CMK (cell line): ENCODE measurements at regions not wholly inside any gene's neighbourhood (a gene's known extent, or its start where the extent isn't known, plus 50 kb on each side); places are given as distances from the start of the nearest gene placed in this dataset.
A peak's percentile ranks its signal among the peaks of the same experiment; 100 is the strongest.

Experiments
- DNase-seq: peaks from one replicate; pipeline ENCODE4 v3.0.0-alpha.2; 2010; ENCODE audit warnings: low read depth

GRCh38 chr2:12931186-12931844, 214.6 kb downstream of the TRIB2 start:
- DNase-seq, result no peak

- no peak for DNase-seq
Measured at GRCh38 chr2:12932192-12932591, 215.5 kb downstream of the TRIB2 start.

GRCh38 chr2:12934146-12934756, 217.5 kb downstream of the TRIB2 start:
- no peak for DNase-seq

DNA sequence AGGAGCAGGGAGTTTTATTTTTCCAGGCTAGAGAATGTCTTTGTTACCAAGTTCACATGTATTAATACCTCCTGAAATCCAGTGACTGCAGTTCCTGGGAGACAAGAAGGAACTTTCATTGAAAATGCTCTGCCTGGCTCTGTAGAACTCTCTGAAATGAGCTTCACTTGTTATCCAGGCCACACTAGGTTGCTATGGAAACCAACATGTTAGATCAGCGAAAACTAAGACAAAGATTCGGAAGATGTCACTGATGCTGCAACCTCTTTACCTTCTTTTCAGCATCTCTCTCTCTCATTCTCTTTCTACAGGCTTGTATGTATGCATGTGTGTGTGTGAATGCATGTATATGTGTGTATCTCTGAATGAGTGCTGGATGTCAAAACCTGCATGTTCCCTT, 218.5 kb downstream of the TRIB2 start:
- no peak for DNase-seq

DNA sequence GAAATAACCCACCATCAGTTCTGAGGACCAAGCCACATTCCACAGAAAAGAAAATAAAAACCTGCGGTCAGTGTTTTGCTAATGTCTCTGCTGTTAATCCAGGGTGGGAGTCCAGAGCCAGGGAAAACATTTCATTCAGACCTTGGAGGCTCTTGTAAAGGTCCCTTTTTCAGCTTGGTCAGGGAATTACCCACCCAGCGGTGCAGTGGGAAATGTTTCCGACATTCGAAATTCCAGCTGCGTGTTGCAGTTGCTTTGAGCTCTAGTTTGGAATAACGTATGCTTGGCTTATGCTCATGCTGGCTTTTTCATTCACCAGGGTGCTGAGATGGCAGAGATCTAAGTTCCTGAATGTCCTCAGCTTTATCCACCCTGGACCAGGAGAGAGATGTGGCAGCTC, 219.1 kb downstream of the TRIB2 start:
- no peak for DNase-seq

DNA sequence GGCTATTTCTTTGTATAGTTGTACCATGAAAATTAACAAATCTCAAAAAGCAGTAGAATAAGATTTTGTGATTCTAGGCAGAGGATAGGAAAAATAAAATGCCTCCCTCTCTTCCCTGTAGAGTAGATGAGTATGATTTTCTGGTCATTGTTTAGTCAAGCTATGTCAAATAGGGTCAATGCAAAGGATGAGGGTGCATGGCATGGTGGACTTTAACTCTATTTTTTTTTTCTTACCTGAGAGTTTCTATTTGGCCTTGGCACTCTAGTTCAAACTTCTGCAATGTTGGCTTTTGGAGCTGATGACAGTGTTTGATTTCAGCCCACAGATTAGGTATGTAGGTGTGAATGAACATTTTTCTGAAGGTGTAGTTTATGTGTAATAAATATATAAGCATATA, 224.5 kb downstream of the TRIB2 start:
- no peak for DNase-seq

- no peak for DNase-seq
Measured at GRCh38 chr2:12948231-12948960, 231.7 kb downstream of the TRIB2 start.

DNA sequence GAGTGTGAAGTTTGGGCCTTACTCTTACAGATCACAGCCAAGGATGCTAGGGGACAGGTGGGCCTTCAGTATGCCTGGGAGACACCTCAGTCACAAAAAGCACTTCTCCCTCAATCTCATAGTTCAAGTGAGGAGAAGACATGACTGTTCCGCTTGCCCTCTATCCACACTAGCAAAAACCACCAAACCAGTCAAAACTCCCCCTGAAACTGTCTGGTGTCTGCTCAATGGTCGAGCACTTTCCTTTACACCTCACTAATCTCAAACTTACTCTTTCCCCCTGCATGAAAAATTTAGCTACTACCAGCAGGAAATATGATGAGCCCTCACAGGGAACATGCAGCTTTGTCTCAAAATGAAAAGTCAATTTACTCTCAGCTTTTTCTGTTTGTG, 232.2 kb downstream of the TRIB2 start:
- DNase-seq, result no peak

GRCh38 chr2:12949406-12949805, 232.7 kb downstream of the TRIB2 start:
- DNase-seq, result no peak

GRCh38 chr2:12950174-12950573, 233.4 kb downstream of the TRIB2 start:
- DNase-seq, result no peak

GRCh38 chr2:12950957-12951656, 234.4 kb downstream of the TRIB2 start:
- no peak for DNase-seq

- DNase-seq, result no peak
Measured at GRCh38 chr2:12951657-12951973, 234.9 kb downstream of the TRIB2 start.

DNA sequence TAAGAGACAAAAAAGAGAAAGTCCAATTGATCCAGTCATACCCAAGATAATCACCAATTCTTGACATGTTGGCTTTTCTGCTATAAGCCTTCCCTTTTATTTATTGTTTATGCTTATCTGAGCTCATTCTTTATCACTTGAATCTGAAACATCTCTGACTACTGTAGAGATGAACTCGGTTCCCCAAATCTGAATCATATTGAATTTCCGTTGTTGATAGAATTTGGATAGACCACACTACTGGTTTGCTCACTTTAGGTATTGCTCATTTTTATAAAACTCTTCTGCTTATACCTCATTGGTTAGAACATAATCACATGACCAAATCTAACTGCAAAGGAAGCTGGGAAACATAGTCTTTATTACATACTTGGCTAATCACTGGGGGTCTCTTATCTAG, 236.9 kb downstream of the TRIB2 start:
- no peak for DNase-seq

DNA sequence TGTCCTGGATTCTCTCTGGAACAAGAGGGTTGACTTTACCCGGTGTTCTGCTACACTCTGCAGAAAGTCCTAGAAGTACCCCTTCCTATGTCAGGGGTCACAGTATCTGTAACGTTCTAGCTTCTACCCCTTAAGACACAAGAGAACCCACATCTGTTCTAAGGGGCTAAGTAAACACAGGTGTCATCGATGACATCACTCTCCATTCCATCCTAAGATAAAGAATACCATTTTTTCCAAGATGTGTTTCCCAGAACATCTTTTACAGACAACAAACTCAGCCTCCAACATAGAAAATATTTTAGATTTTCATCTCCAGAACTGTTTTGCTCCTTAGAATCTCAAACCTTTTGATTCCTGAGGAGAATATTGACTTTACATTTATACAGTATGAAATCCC, 239.1 kb downstream of the TRIB2 start:
- no peak for DNase-seq

DNA sequence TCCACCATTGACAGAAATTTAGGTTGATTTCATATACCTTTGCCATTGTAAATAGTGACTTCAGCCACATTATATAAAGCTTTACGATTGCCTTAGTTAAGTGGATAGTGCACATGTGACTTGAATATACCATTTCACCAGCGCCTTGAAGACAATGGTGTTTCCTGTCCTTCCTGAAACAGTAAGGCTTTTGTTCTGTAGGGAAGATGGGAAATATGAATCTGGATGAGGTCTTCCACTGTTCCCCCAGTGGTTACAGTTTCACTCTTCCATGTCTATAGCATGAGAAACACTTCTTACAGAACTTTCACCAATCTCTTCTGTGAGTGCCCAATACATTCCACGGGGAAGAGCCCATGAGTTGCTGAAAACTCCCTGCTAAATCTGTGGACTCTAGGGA, 240.5 kb downstream of the TRIB2 start:
- DNase-seq, result no peak

GRCh38 chr2:12959935-12960334, 243.2 kb downstream of the TRIB2 start:
- DNase-seq, result no peak

GRCh38 chr2:12960671-12961070, 243.9 kb downstream of the TRIB2 start:
- no peak for DNase-seq

DNA sequence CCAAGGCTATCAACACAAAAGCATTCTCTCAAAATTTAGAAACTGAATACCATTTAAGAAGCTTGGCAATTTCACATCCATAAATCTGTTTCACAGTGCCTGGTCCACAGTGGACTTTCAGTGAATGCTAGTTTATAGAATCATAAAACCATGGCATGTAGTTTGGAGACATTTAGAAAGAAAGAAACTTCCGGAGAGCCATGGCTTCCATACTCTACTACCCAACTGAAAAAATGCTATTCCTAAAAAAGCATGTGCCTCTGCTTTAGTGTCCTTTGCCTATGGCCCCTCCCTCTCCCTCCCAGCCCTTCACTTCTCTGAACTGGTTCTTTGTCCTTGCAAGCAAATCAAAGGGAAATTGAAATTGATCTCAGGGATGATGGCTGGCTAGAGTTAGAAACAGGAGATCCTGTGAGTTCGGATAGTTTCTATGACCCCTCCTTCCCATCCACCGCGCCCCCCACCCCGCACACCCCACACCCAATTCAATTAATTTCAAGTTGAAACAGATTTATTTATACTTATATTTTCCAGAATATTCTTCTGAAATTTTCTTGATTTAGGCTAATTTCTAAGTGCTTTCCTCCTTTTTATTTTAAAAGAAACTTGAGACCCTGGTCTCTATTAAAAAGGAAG, 248.3 kb downstream of the TRIB2 start:
- DNase-seq, result no peak

- peak; percentile 68 for DNase-seq
Measured at GRCh38 chr2:12965540-12966269, 249.0 kb downstream of the TRIB2 start.

- no peak for DNase-seq
Measured at GRCh38 chr2:12967804-12968203, 251.1 kb downstream of the TRIB2 start.

DNA sequence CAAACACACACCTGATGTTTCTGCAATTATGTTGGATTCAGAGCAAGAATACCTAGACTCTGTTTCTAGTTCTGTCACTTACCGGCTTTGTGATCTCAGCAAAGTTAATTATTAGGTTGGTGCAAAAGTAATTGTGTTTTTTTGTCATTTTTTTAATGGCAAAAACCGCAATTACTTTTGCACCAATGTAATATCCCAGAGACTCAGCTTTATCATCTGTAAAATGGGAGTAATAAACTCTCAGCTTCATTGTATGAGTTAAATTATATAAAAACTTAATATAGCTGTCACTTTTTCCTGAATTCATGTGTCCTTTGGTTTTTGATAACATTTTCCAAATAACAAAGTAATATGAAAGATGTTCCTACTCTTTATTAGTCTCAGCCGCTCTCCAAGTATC, 251.7 kb downstream of the TRIB2 start:
- no peak for DNase-seq

- no peak for DNase-seq
Measured at GRCh38 chr2:12970861-12971260, 254.1 kb downstream of the TRIB2 start.
